HCT116 (cell line): ENCODE measurements at regions not wholly inside any gene's neighbourhood (a gene's known extent, or its start where the extent isn't known, plus 50 kb on each side); places are given as distances from the start of the nearest gene placed in this dataset.

Experiments
- ATAC-seq: fragments of 200-7000 bp; cut with Tn5 transposase; 2 replicates; pipeline ENCODE4 v1.9.1; 2020; ENCODE audit warnings: mild to moderate bottlenecking, moderate library complexity
- BruUV-seq: library from RNA; stranded (reverse); fragments of 400-500 nt; replicated peaks from 2 replicates; lab custom pipeline; 2021; lab: Mats Ljungman, UMichigan
- CTCF ChIA-PET: fragments of 300-600 bp; sonication (Branson Sonifier 250); formaldehyde crosslinking; loops from one replicate; lab custom pipeline; 2021; ENCODE audit warnings: antibody characterized with exemption; lab: Charles Lee
- POLR2A ChIA-PET: fragments of 300-600, 350-600 bp; sonication (Branson Sonifier 250); formaldehyde crosslinking; loops from one replicate; lab custom pipeline; 2021; ENCODE audit warnings: antibody characterized with exemption; lab: Charles Lee
- RAD21 ChIA-PET, 2 experiments: fragments of 300-600 bp; sonication (Branson Sonifier 250); formaldehyde crosslinking; loops; one replicate each; lab custom pipeline; 2023; ENCODE audit warnings: low total read pairs in 2 of 2; ENCODE audit not compliant: uncharacterized antibody in 2 of 2, unreplicated experiment in 2 of 2, low non-redundant PET in 1 of 2; lab: Charles Lee
- DNase-seq: peaks from one replicate; pipeline ENCODE4 v3.0.0-alpha.2; 2010; ENCODE audit warnings: low read depth, low spot score
- H2AFZ ChIP-seq: fragments of 200-600 bp; shearing (Covaris generic), sonication (generic); 2 replicates; pipeline ENCODE4 v1.6.1; 2017; ENCODE audit warnings: low read depth, mixed run types, mixed read lengths, antibody characterized with exemption, low read length; ENCODE audit not compliant: poor library complexity, severe bottlenecking
- H3K27ac ChIP-seq: 2 replicates; pipeline ENCODE4 v1.5.1; 2012; ENCODE audit warnings: low read depth, low read length
- H3K27me3 ChIP-seq: fragments of 200-600 bp; sonication (generic); 2 replicates; pipeline ENCODE4 v1.6.1; 2016; ENCODE audit warnings: mixed run types, low read length, mixed read lengths; ENCODE audit not compliant: insufficient read depth
- H3K36me3 ChIP-seq, 2 experiments: fragments of 200-500 bp in 1 of 2; fragments of 200-600 bp in 1 of 2; sonication (Bioruptor generic) in 1 of 2; sonication (generic) in 1 of 2; 2 replicates each; pipeline versions ENCODE4 v1.5.1 to v1.6.1; 2014 to 2016; ENCODE audit warnings: low read length in 2 of 2, inconsistent platforms in 1 of 2, mixed read lengths in 1 of 2, mixed run types in 1 of 2; ENCODE audit not compliant: insufficient read depth in 2 of 2, control insufficient read depth in 1 of 2
- H3K4me1 ChIP-seq, 2 experiments: fragments of 200-600 bp in 1 of 2; sonication (generic) in 1 of 2; 2 replicates each; pipeline versions ENCODE4 v1.5.1 to v1.6.1; 2012 to 2017; ENCODE audit warnings: low read length in 2 of 2, inconsistent platforms in 1 of 2, mild to moderate bottlenecking in 1 of 2, mixed read lengths in 1 of 2, mixed run types in 1 of 2, moderate library complexity in 1 of 2; ENCODE audit not compliant: insufficient read depth in 2 of 2, control insufficient read depth in 1 of 2
- H3K4me2 ChIP-seq: fragments of 200-600 bp; sonication (generic); 2 replicates; pipeline ENCODE4 v1.6.1; 2017; ENCODE audit warnings: mixed run types, low read length, mixed read lengths
- H3K4me3 ChIP-seq, 2 experiments: fragments of 200-600 bp in 1 of 2; sonication (generic) in 1 of 2; replicated peaks in 1 of 2; 2 replicates each; pipeline ENCODE4 v1.5.1; 2011 to 2016; ENCODE audit warnings: low read length in 2 of 2, control low read depth in 1 of 2, low read depth in 1 of 2, mild to moderate bottlenecking in 1 of 2, mixed read lengths in 1 of 2, mixed run types in 1 of 2
- H3K79me2 ChIP-seq: fragments of 200-600 bp; sonication (generic); 2 replicates; pipeline ENCODE4 v1.6.1; 2017; ENCODE audit warnings: mild to moderate bottlenecking, mixed run types, low read length, moderate library complexity, mixed read lengths; ENCODE audit not compliant: insufficient read depth
- H3K9ac ChIP-seq: fragments of 200-600 bp; sonication (generic); 2 replicates; pipeline ENCODE4 v1.6.1; 2016; ENCODE audit warnings: low read length, mixed read lengths
- H3K9me2 ChIP-seq: fragments of 200-600 bp; sonication (generic), shearing (Covaris generic); 2 replicates; pipeline ENCODE4 v1.6.1; 2017; ENCODE audit warnings: mixed run types, mild to moderate bottlenecking, moderate library complexity; ENCODE audit not compliant: insufficient read depth
- H3K9me3 ChIP-seq, 2 experiments: fragments of 200-500 bp in 1 of 2; fragments of 200-600 bp in 1 of 2; sonication (Bioruptor generic) in 1 of 2; sonication (generic) in 1 of 2; 2 replicates each; pipeline ENCODE4 v1.6.1; 2014 to 2017; ENCODE audit warnings: low read length in 2 of 2, mixed read lengths in 2 of 2, inconsistent platforms in 1 of 2, low read depth in 1 of 2, mild to moderate bottlenecking in 1 of 2, mixed run types in 1 of 2, moderate library complexity in 1 of 2; ENCODE audit not compliant: control insufficient read depth in 1 of 2, insufficient read depth in 1 of 2
- H4K20me1 ChIP-seq: fragments of 200-600 bp; sonication (generic), shearing (Covaris generic); 2 replicates; pipeline ENCODE4 v1.6.1; 2017; ENCODE audit warnings: mixed run types, mild to moderate bottlenecking, moderate library complexity; ENCODE audit not compliant: insufficient read depth
- CBX3 ChIP-seq: IDR thresholded peaks from 2 replicates; pipeline ENCODE4 v1.6.1; 2012; ENCODE audit warnings: low read depth
- CEBPB ChIP-seq: IDR thresholded peaks from 2 replicates; pipeline ENCODE4 v1.6.1; 2012; ENCODE audit warnings: low read depth
- EGR1 ChIP-seq: IDR thresholded peaks from 2 replicates; pipeline ENCODE4 v1.6.1; 2012; ENCODE audit warnings: low read depth
- EZH2 ChIP-seq: fragments of 200-600 bp; sonication (generic); IDR thresholded peaks from 2 replicates; pipeline ENCODE4 v1.6.1; 2017; ENCODE audit warnings: antibody characterized with exemption, mixed run types
- EZH2phosphoT487 ChIP-seq: fragments of 200-600 bp; IDR thresholded peaks from 2 replicates; pipeline ENCODE4 v1.6.1; 2018; ENCODE audit warnings: antibody characterized with exemption, borderline replicate concordance
- FOSL1 ChIP-seq: IDR thresholded peaks from 2 replicates; pipeline ENCODE4 v1.6.1; 2012; ENCODE audit warnings: low read depth
- JUND ChIP-seq: IDR thresholded peaks from 2 replicates; pipeline ENCODE4 v1.6.1; 2012
- POLR2A ChIP-seq: IDR thresholded peaks from 2 replicates; pipeline ENCODE4 v1.7.0; 2011; ENCODE audit warnings: borderline replicate concordance; ENCODE audit not compliant: insufficient read depth, insufficient read length; ENCODE audit errors: extremely low read depth
- POLR2AphosphoS5 ChIP-seq: IDR thresholded peaks from 2 replicates; pipeline ENCODE4 v1.6.1; 2011; ENCODE audit warnings: mild to moderate bottlenecking, low read depth, low read length, moderate library complexity
- RAD21 ChIP-seq: IDR thresholded peaks from 2 replicates; pipeline ENCODE4 v1.6.1; 2012; ENCODE audit warnings: low read depth, mild to moderate bottlenecking
- SIN3A ChIP-seq: IDR thresholded peaks from 2 replicates; pipeline ENCODE4 v1.6.1; 2012; ENCODE audit warnings: low read depth
- SP1 ChIP-seq: IDR thresholded peaks from 2 replicates; pipeline ENCODE4 v1.6.1; 2012; ENCODE audit warnings: low read depth
- TCF7L2 ChIP-seq: IDR thresholded peaks from 2 replicates; pipeline ENCODE4 v1.7.0; 2011; ENCODE audit warnings: borderline replicate concordance, inconsistent platforms; ENCODE audit not compliant: insufficient read depth, insufficient read length; ENCODE audit errors: extremely low read depth
- ZFX ChIP-seq: fragments of 450-650 bp; IDR thresholded peaks from 2 replicates; pipeline ENCODE4 v1.6.1; 2017
- ZNF274 ChIP-seq: fragments of 200-500 bp; sonication (Bioruptor generic); IDR thresholded peaks from 2 replicates; pipeline ENCODE4 v1.6.1; 2014; ENCODE audit warnings: mild to moderate bottlenecking, low read depth, low read length, inconsistent platforms
- intact Hi-C: fragments of 100-400 bp; cut with micrococcal nuclease; formaldehyde crosslinking; loops from 2 replicates; pipeline ENCODE4 v1.10.0; 2022
- TF ChIP-seq, protein P1 (sequence below): IDR thresholded peaks from 2 replicates; pipeline ENCODE4 v1.6.1; 2012; ENCODE audit warnings: low read depth

- TF ChIP-seq CBX3 = no peak
- no peak for TF ChIP-seq ZNF274
- TF ChIP-seq ZFX = no peak
- no peak for TF ChIP-seq SIN3A
- TF ChIP-seq FOSL1 = no peak
- TF ChIP-seq TCF7L2 = no peak
- TF ChIP-seq POLR2A = no peak
- no peak for TF ChIP-seq JUND
- TF ChIP-seq EZH2 = no peak
- no peak for TF ChIP-seq EZH2phosphoT487
- TF ChIP-seq RAD21 = no peak
- TF ChIP-seq CEBPB = no peak
- TF ChIP-seq, protein P1, sequence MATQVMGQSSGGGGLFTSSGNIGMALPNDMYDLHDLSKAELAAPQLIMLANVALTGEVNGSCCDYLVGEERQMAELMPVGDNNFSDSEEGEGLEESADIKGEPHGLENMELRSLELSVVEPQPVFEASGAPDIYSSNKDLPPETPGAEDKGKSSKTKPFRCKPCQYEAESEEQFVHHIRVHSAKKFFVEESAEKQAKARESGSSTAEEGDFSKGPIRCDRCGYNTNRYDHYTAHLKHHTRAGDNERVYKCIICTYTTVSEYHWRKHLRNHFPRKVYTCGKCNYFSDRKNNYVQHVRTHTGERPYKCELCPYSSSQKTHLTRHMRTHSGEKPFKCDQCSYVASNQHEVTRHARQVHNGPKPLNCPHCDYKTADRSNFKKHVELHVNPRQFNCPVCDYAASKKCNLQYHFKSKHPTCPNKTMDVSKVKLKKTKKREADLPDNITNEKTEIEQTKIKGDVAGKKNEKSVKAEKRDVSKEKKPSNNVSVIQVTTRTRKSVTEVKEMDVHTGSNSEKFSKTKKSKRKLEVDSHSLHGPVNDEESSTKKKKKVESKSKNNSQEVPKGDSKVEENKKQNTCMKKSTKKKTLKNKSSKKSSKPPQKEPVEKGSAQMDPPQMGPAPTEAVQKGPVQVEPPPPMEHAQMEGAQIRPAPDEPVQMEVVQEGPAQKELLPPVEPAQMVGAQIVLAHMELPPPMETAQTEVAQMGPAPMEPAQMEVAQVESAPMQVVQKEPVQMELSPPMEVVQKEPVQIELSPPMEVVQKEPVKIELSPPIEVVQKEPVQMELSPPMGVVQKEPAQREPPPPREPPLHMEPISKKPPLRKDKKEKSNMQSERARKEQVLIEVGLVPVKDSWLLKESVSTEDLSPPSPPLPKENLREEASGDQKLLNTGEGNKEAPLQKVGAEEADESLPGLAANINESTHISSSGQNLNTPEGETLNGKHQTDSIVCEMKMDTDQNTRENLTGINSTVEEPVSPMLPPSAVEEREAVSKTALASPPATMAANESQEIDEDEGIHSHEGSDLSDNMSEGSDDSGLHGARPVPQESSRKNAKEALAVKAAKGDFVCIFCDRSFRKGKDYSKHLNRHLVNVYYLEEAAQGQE = no peak
- no peak for TF ChIP-seq EGR1
- TF ChIP-seq SP1 = no peak
- TF ChIP-seq POLR2AphosphoS5 = no peak
- no peak for ATAC-seq
- Histone ChIP-seq H3K27me3 (no peaks in the 10 kb centered on the region), H3K9me2 (no peaks in the 10 kb centered on the region), H4K20me1 (no peaks in the 10 kb centered on the region), H2AFZ (no peak overlapping the region), H3K9ac (no peak overlapping the region), H3K79me2 (no peaks in the 10 kb centered on the region), H3K4me2 (no peak overlapping the region), H3K4me3 (no peak overlapping the region), H3K4me1 (no peaks in the 10 kb centered on the region), H3K9me3 (peaks cover 0 to 3% of the 10 kb centered on the region in 2 experiments; a peak in 1 of 4 replicates), H3K27ac (no peak overlapping the region), H3K36me3 (no peaks in the 10 kb centered on the region)
- no peak for DNase-seq
- no TSS peak for BruUV-seq
- RAD21 ChIA-PET = no interaction called here
- CTCF ChIA-PET = no interaction called here
- POLR2A ChIA-PET = no interaction called here
- intact Hi-C loops = no loop called here
These were observed 308.8 kb downstream of the ZNF674 start for GRCh38 chrX:46236411-46236810.
